SIG-M5 treated with dmso at 0.1 percent for 504 hours (cell line): ENCODE measurements at regions not wholly inside any gene's neighbourhood (a gene's known extent, or its start where the extent isn't known, plus 50 kb on each side); places are given as distances from the start of the nearest gene placed in this dataset.

ENCODE experiments used
- DNase-seq: peaks from one replicate; lab custom pipeline; 2025; ENCODE audit not compliant: unreplicated experiment; lab: John Stamatoyannopoulos, UW

GRCh38 chr2:21916934-21917522, 793.3 kb downstream of the TDRD15 start:
- DNase-seq, result no peak

- no peak for DNase-seq
Observed at GRCh38 chr2:21920721-21921120, 797.0 kb downstream of the TDRD15 start.

GRCh38 chr2:21924640-21925285, 801.0 kb downstream of the TDRD15 start:
- peak; percentile 3 for DNase-seq

- DNase-seq, result no peak
Observed at GRCh38 chr2:21928292-21928691, 804.5 kb downstream of the TDRD15 start.

- DNase-seq, result no peak
Observed at GRCh38 chr2:21930226-21930625, 806.5 kb downstream of the TDRD15 start.

GRCh38 chr2:21939967-21940366, 816.2 kb downstream of the TDRD15 start:
- no peak for DNase-seq

GRCh38 chr2:21944536-21944935, 820.8 kb downstream of the TDRD15 start:
- DNase-seq, result no peak

- no peak for DNase-seq
Observed at GRCh38 chr2:21945658-21946057, 821.9 kb downstream of the TDRD15 start.

GRCh38 chr2:21947046-21947445, 823.3 kb downstream of the TDRD15 start:
- DNase-seq, result no peak

GRCh38 chr2:21966139-21966538, 842.4 kb downstream of the TDRD15 start:
- no peak for DNase-seq

- no peak for DNase-seq
Observed at GRCh38 chr2:21970971-21971370, 847.2 kb downstream of the TDRD15 start.

GRCh38 chr2:21972586-21972985, 848.8 kb downstream of the TDRD15 start:
- DNase-seq, result no peak

- no peak for DNase-seq
Observed at GRCh38 chr2:21981127-21981526, 857.4 kb downstream of the TDRD15 start.

GRCh38 chr2:21993002-21993401, 869.2 kb downstream of the TDRD15 start:
- no peak for DNase-seq

GRCh38 chr2:21996339-21996738, 872.6 kb downstream of the TDRD15 start:
- DNase-seq, result no peak

- DNase-seq, result no peak
Observed at GRCh38 chr2:21999522-21999921, 875.8 kb downstream of the TDRD15 start.

GRCh38 chr2:22002066-22002465, 878.3 kb downstream of the TDRD15 start:
- DNase-seq, result no peak

GRCh38 chr2:22003270-22003669, 879.5 kb downstream of the TDRD15 start:
- no peak for DNase-seq

- no peak for DNase-seq
Observed at GRCh38 chr2:22011048-22011447, 887.3 kb downstream of the TDRD15 start.

- DNase-seq, result no peak
Observed at GRCh38 chr2:22020091-22020742, 896.4 kb downstream of the TDRD15 start.

GRCh38 chr2:22027345-22028005, 903.7 kb downstream of the TDRD15 start:
- no peak for DNase-seq

- DNase-seq, result no peak
Observed at GRCh38 chr2:22035361-22035830, 911.6 kb downstream of the TDRD15 start.
